ENCODE measurements at regions not wholly inside any gene's neighbourhood (a gene's known extent, or its start where the extent isn't known, plus 50 kb on each side); places are given as distances from the start of the nearest gene placed in this dataset.
"Not testable (repeated sequence)": the region's sequence is repeated elsewhere in the genome, so short reads cannot be mapped to it uniquely, and the experiment has no call there.

DNA sequence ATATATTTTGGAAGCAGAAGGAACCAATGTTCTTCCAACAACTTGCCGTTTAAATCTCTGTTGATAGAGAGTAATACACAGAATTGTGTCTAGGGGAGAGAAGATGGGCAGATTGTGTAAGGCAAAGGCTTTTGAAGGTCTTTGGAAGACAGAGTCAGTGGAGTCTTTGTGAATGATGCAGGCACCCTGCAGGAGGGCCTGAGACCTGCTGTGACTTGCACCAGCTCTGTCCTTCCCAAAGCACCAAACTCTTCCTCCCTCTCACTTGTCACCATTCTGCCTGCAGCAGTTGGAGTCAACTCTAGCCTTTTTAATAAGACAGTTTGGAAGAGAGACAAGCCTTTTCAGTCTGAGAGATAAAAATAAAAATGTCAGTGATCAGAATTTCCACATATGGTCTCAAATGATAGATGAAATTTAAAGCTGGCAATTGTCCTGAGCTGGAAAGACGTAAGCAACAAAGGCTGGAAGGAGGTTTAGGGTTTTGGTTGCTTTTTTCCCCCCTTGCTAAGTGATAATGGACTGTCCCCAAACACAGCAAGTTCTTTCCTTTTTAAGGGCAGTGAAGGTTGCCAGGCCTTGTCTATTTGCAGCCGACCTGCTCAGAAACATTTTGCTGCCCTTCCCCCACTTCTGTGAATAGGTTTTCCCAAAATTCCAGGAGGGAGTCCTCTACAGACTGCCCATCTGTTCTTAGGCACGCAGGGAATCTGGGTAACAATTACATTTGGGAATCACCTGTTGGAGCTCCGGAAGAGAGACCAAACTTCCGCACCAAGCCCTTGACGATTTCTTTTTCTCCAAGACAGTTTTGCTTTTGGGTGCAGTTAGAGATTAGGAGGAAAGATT is 103.0 kb upstream of the NTF3 start:
- WGBS, 3 donors, result 64 to 67% (median 66%) methylated on average over 7 of the region's 7 CpGs
- no peak for DNase-seq
- Histone ChIP-seq H3K4me1 (ENCODE audit: insufficient read depth) (no peaks in the 10 kb centered on the region), H3K27me3 (no peaks in the 10 kb centered on the region), H3K4me3 (no peak overlapping the region), H3K27ac (no peak overlapping the region), H3K36me3 (no peaks in the 10 kb centered on the region), H3K9me3 (no peaks in the 10 kb centered on the region)
- intact Hi-C loops (cut with DNase I), result no loop called here
- TF ChIP-seq POLR2A (IDR thresholded peaks at IDR 0.05) (no peak), EP300 (IDR thresholded peaks at IDR 0.05) (no peak)
- TF ChIP-seq, protein P1, sequence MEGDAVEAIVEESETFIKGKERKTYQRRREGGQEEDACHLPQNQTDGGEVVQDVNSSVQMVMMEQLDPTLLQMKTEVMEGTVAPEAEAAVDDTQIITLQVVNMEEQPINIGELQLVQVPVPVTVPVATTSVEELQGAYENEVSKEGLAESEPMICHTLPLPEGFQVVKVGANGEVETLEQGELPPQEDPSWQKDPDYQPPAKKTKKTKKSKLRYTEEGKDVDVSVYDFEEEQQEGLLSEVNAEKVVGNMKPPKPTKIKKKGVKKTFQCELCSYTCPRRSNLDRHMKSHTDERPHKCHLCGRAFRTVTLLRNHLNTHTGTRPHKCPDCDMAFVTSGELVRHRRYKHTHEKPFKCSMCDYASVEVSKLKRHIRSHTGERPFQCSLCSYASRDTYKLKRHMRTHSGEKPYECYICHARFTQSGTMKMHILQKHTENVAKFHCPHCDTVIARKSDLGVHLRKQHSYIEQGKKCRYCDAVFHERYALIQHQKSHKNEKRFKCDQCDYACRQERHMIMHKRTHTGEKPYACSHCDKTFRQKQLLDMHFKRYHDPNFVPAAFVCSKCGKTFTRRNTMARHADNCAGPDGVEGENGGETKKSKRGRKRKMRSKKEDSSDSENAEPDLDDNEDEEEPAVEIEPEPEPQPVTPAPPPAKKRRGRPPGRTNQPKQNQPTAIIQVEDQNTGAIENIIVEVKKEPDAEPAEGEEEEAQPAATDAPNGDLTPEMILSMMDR (IDR thresholded peaks at IDR 0.05), result no peak

DNA sequence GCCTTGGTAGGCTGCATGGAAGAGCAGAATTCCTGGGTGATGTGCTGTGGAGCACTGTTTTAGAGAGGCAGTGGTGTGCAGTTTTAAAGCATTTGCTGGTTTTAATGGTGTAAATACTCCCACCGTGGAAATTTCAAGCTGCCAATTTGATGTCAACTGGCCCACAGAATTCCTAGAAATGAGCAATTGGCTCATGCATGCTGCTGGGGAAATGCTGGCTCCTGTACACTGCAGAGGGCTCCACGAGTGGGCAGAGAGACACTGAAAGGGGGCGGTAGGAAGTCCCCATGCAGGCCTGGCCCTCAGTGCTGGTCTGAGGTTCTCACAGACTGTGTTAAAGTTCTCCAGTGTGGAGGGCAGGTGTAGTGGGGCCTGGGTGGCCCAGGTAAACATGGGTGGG is 99.4 kb upstream of the NTF3 start:
- Histone ChIP-seq H3K4me1 (ENCODE audit: insufficient read depth) (no peaks in the 10 kb centered on the region), H3K36me3 (no peaks in the 10 kb centered on the region), H3K9me3 (no peaks in the 10 kb centered on the region), H3K27me3 (no peaks in the 10 kb centered on the region), H3K4me3 (no peak overlapping the region), H3K27ac (no peak overlapping the region)
- DNase-seq, result no peak
- TF ChIP-seq POLR2A (IDR thresholded peaks at IDR 0.05), result no peak
- TF ChIP-seq, protein P1 (IDR thresholded peaks at IDR 0.05), result no peak
- TF ChIP-seq EP300 (IDR thresholded peaks at IDR 0.05), result no peak
- intact Hi-C loops (cut with DNase I), result no loop called here
- WGBS, 3 donors, result 64 to 70% (median 64%) methylated on average over 3 of the region's 3 CpGs

DNA sequence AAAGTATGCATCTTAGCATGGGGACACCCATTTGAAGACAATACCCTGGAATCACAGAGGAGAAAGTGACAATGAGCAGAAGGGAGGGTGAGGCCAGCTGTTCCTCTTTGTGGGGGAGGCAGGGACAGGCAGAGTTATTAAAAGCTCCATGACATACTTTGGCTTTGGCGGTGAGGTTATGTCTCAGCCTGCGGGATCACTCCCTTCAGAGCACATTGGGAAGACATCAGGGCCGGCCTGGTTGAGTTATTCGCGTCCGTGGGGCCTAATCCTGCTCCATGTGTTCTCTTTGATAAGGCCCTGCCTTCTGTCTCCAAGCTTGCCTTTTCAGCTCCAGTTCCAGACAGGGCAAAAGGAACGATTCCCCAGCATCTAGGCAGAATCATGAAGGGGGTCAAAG is 98.8 kb upstream of the NTF3 start:
- intact Hi-C loops (cut with DNase I), result no loop called here
- 20 to 38% (median 24%) methylated on average over 7 of the region's 7 CpGs for WGBS, 3 donors
- no peaks in the 10 kb centered on the region for H3K36me3 ChIP-seq
- DNase-seq, result no peak
- no peaks in the 10 kb centered on the region for H3K4me1 ChIP-seq (ENCODE audit: insufficient read depth)
- H3K27me3 ChIP-seq, result no peaks in the 10 kb centered on the region
- H3K4me3 ChIP-seq, result no peak overlapping the region
- TF ChIP-seq EP300 (IDR thresholded peaks at IDR 0.05) (no peak), POLR2A (IDR thresholded peaks at IDR 0.05) (no peak)
- TF ChIP-seq, protein P1 (IDR thresholded peaks at IDR 0.05), result no peak
- no peaks in the 10 kb centered on the region for H3K9me3 ChIP-seq
- no peak overlapping the region for H3K27ac ChIP-seq

DNA sequence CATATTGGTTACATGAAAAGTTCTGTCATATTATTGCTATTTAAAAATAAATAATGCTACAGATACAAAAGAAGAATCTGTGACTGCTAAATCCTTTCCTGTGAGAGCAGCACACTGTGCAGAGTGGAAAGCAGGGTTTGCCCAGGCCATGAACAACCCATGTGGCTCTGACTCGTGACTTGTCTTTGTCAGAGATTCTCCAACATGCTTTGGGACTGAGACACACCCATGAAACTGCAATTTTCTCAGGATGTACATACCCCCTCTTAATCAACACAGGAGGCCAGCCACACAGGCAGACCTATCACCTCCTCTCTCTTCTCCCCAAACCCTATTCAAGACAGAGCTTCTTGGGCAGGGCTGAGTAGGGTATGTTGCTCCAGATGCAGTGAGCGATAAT is 96.8 kb upstream of the NTF3 start:
- Histone ChIP-seq H3K36me3 (no peaks in the 10 kb centered on the region), H3K9me3 (no peaks in the 10 kb centered on the region), H3K27ac (no peak overlapping the region), H3K4me1 (ENCODE audit: insufficient read depth) (no peaks in the 10 kb centered on the region), H3K27me3 (no peaks in the 10 kb centered on the region), H3K4me3 (no peak overlapping the region)
- intact Hi-C loops (cut with DNase I), result no loop called here
- DNase-seq, result no peak
- TF ChIP-seq POLR2A (IDR thresholded peaks at IDR 0.05), result no peak
- no peak for TF ChIP-seq EP300 (IDR thresholded peaks at IDR 0.05)
- TF ChIP-seq, protein P1 (IDR thresholded peaks at IDR 0.05), result no peak
- 75 to 83% (median 83%) methylated on average over 2 of the region's 2 CpGs for WGBS, 3 donors

DNA sequence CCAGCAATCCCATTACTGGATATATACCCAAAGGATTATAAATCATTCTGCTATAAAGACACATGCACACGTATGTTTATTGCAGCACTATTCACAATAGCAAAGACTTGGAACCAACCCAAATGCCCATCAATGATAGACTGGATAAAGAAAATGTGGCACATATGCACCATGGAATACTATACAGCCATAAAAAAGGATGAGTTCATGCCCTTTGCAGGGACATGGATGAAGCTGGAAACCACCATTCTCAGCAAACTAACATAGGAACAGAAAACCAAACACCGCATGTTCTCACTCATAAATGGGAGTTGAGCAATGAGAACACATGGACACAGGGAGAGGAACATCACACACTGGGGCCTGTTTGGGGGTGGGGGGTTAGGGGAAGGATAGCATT is 90.8 kb upstream of the NTF3 start:
- H3K4me1 ChIP-seq (ENCODE audit: insufficient read depth); intact Hi-C loops (cut with DNase I); DNase-seq; H3K9me3 ChIP-seq; H3K27me3 ChIP-seq; H3K36me3 ChIP-seq; H3K27ac ChIP-seq; H3K4me3 ChIP-seq: not testable (repeated sequence)
- WGBS, 3 donors, result 48 to 89% (median 81%) methylated on average over 2 of the region's 2 CpGs

Measured in ovary (tissue), 7 donors.